Retinal pigment epithelial cell (primary cell): ENCODE measurements at regions not wholly inside any gene's neighbourhood (a gene's known extent, or its start where the extent isn't known, plus 50 kb on each side); places are given as distances from the start of the nearest gene placed in this dataset.

Source experiments
- DNase-seq: peaks from one replicate; pipeline ENCODE4 v3.0.0-alpha.2; 2010; ENCODE audit warnings: low read depth
- H3K4me3 ChIP-seq: 2 replicates; pipeline ENCODE4 v1.5.1; 2011; ENCODE audit warnings: mild to moderate bottlenecking, low read length, control low read depth, moderate library complexity
- TF ChIP-seq, protein P1 (sequence below): conservative IDR thresholded peaks from 2 replicates; pipeline ENCODE4 v1.5.1; 2011; ENCODE audit warnings: low read depth, low read length, control low read depth, inconsistent platforms

GRCh38 chr9:755454-756381 lies 85.8 kb upstream of the DMRT1 start:
- DNase-seq: peak; percentile 66
- TF ChIP-seq, protein P1, sequence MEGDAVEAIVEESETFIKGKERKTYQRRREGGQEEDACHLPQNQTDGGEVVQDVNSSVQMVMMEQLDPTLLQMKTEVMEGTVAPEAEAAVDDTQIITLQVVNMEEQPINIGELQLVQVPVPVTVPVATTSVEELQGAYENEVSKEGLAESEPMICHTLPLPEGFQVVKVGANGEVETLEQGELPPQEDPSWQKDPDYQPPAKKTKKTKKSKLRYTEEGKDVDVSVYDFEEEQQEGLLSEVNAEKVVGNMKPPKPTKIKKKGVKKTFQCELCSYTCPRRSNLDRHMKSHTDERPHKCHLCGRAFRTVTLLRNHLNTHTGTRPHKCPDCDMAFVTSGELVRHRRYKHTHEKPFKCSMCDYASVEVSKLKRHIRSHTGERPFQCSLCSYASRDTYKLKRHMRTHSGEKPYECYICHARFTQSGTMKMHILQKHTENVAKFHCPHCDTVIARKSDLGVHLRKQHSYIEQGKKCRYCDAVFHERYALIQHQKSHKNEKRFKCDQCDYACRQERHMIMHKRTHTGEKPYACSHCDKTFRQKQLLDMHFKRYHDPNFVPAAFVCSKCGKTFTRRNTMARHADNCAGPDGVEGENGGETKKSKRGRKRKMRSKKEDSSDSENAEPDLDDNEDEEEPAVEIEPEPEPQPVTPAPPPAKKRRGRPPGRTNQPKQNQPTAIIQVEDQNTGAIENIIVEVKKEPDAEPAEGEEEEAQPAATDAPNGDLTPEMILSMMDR: no peak
- H3K4me3 ChIP-seq: no peak overlapping the region

- H3K4me3 ChIP-seq: no peak overlapping the region
- TF ChIP-seq, protein P1: peak; percentile 71
- DNase-seq: no peak
Measured at GRCh38 chr9:757246-757881, 84.1 kb upstream of the DMRT1 start.

- TF ChIP-seq, protein P1: no peak
- no peak overlapping the region for H3K4me3 ChIP-seq
- DNase-seq: no peak
Measured at GRCh38 chr9:758146-758545, 83.4 kb upstream of the DMRT1 start.

- DNase-seq: no peak
- TF ChIP-seq, protein P1: no peak
- no peak overlapping the region for H3K4me3 ChIP-seq
Measured at GRCh38 chr9:759541-759940, 82.0 kb upstream of the DMRT1 start.

DNA sequence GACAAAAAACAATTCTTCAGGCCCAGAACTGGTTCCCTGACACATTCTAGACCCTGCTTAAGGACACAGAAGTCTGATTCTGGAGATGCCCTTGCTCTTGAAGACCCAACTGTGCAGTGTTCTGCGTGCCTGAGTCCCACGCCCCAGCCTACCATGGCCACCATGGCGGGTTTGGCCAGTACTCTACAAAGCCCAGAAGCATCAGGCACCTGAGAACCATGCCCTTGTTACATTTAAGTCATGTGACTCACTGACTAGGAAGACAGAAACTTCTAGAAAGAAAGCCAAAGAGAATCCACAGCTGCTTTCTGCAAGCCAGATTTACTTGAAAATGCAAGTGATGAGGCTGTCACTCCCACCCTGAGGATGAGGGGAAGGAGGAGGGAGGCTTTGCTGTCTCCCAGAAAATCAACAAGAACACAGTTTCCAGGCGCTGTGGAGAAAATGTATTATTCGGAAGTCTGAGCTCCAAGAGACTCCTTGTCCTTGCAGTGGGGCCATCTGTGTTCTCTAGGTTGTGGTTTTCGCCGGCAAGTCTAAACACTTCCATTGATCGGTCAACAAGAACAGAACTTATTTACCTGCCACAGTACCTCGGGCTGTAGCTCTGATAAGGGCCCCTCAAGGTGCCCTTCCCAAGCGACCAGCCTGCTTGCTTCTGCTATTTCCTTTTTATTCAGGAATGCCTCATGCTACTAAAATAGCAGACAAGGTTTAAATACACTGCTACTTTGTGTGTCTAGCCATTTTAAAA lies 81.3 kb upstream of the DMRT1 start:
- H3K4me3 ChIP-seq: no peak overlapping the region
- TF ChIP-seq, protein P1: no peak
- DNase-seq: no peak

GRCh38 chr9:761176-761792 lies 80.2 kb upstream of the DMRT1 start:
- TF ChIP-seq, protein P1: no peak
- DNase-seq: no peak
- H3K4me3 ChIP-seq: no peak overlapping the region
